NCI-H1417 (cell line): ENCODE measurements at regions not wholly inside any gene's neighbourhood (a gene's known extent, or its start where the extent isn't known, plus 50 kb on each side); places are given as distances from the start of the nearest gene placed in this dataset.
"Not testable (repeated sequence)": the region's sequence is repeated elsewhere in the genome, so short reads cannot be mapped to it uniquely, and the experiment has no call there.

Experiments used
- DNase-seq, 3 experiments: peaks; one replicate each; lab custom pipeline; 2025; lab: John Stamatoyannopoulos, UW

DNA sequence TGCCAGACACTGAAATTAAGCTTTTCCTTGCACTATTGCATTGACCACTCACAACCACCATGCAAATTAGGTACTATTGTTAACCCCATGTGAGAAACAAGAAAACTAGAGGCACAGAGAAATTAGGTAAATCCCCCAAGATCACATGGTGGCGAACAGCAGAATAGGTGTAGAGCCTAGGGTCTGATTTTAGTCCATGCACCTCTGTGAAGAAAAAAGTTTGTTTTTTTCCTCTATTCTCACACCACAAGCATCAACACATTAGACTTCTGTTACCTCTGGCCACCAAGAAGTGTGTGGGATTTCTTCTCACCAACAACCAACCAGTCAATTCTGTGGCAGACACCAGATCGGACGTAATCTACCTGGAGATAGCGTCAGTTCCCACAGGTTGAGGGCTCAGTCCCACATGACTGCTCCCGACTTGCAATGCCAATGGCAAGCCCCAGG is 391.9 kb downstream of the COG6 start:
- DNase-seq = no peak

- DNase-seq = no peak
These were observed 393.1 kb downstream of the COG6 start for GRCh38 chr13:40048551-40048950.

GRCh38 chr13:40052954-40053353 is 397.5 kb downstream of the COG6 start:
- DNase-seq = no peak

- DNase-seq = no peak
These were observed 397.9 kb downstream of the COG6 start for GRCh38 chr13:40053401-40053800.

DNA sequence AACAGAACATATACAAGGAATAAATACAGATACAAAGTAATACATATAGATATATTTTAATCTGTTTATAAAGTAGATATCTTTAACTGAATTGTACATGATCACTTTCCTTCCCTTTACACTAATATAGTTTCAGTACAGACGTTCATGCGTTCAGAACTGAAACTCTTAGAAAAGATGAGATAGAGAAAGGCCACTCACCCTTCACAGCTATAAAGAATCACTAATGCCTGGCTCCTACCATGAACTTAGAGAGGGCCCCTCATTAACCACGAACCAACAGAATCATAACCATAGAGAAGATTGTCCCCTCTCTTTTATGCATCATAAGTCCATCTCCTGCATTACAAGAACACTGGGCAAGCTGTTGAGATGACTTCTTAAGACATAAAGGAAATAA is 399.0 kb downstream of the COG6 start:
- DNase-seq = not testable (repeated sequence)

GRCh38 chr13:40056898-40057619 is 401.6 kb downstream of the COG6 start:
- DNase-seq = no peak

DNA sequence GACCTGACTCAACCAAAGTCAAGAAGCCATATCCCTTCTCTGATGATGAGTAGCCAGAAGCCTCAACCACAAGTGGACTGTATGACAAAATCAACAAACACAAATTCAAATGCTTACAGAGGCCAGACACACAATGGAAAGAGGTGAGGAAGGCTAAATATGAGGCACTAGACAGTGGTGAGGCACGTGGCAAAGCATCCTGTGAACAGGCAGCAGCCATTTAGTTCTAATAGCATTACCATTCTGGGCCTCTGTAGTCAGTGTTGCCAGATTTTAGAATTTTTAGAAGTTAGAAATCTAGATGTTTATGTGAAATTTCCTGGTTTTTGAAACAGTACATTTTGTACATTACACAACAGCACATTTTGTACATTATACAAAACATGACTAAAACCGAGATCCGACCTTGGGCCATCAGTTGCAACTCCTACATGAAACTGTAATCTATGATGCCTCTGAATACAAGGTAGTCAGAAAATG is 403.3 kb downstream of the COG6 start:
- no peak for DNase-seq

DNA sequence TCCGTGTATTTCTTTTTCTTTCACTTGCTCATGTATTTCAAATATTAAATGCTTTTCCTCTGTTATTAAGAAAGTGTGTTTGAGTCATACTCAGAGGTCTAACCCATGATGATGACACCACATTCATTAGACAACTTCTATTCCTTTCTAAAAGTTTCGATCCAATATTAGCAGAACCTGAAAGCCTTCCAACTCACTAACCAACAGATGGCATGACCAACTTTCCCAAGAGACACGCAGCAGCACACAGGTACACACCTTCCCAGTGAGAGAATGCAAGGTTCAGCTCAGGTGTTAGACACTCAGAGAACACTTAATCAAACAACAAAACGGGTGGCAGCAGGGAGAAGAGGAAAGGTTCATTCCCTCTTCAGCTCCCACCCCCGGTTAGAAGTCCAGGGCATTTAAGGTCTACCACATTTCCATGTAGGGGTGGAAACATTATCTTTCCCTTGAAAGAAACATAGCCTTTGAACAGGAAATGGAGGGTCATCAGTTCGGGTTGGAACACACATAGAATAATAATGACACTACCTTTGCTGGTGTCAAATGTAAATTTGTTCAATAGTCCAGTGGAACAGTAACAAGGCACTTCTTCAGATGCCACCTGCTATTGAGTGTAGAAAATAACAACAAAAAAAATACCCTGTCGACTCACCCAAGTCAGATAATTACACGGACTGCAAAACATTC is 404.2 kb downstream of the COG6 start:
- no peak for DNase-seq

DNA sequence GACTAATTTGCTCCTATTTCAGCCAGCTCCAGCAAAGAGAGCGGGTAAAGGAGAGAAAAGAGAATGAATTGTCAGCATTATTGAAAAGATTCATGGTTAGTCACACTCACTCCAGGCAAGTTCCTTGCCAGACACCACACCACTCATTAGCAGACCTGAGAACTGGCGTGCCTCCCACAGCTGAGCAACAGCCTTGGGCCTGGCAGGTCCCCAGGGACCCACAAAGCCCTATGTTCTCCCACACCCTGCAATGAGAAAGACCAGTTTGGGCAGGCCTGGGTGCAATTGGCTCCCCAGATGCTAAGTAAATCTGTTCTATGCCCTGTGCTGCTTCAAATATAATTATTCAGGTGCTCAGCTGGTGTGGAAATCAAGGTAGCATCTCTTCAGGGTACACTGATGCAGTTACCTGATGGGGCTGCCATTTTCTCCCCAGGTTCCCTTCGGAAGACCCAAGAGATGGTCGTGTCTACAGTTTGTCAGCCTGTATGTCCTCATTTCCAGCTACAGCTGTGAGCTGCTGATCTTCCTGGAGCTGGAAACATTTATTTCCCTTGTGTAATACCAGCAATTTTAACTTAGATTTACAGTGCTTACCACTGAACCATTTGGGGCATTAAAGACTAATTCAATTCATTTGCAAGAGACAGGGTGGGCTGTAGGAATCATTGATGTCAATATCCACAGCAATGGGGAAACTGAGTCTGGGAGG is 405.0 kb downstream of the COG6 start:
- peak in 2 of 3 experiments; percentile 13 for DNase-seq

DNA sequence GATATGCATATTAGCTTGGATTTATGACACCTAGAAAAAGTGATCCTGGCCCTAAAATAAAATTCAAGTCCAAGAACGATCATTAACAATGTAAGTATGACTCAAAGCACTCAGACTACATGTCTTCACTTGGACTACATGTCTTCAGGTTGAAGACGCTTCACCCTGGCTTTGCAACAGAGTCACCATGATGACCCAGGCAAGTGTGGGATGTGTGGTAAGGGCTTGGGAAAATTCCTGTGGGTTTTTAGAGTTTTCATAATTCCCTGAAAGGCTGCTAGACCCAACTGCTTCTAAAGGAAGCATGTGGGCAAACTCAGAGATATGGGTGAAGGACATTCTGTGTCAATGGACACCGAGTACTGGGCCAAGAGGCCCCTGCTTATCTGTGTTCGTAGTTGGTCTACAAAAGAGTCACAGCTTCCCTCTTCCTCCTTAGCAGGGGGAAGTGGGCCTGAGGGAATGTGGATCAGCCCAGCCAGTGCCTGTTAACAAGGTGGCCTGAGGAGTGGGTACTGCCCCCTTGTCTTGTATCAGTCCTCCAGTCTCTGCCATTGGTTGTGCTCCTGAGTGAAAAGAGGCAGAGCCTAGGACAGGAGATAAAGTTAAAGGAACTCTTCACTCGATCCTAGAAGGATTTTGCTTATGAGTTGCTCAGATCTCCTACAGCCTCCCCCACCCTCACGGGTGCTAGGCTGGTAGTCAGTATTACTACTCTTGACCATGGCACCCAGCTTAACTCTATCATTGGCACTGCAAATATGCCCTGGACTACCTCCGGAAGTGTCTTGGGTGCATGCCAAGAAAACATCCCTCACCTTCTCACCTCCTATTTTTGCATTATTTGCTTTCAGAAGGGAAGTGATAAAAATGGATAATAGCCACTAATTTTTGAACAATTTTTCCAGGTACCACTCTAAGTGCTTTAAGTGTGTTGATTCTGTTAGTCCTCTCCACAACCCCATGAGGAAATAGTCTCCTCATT is 406.3 kb downstream of the COG6 start:
- DNase-seq = peak in 1 of 3 experiments; percentile 5

DNA sequence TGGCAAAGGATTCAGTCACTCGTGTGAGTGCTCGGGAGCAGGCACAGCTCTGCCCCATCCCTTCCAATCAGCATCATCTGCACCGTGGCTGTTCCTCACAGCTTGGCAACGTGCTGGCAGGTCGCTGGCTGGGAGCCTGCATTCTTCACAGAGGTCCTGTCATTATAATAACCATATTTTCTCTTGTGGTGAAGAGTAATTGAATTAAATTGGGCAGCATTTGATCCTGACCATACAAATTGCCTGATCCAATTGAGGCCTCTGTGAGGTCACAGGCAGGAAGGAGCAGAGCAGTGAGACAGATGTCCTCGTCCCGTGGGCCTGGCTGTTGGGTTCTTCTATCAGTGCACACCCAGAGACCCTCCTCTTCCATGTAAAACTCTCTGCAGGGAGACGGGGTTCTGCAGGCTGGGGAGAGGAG is 407.8 kb downstream of the COG6 start:
- no peak for DNase-seq

- DNase-seq = no peak
These were observed 408.2 kb downstream of the COG6 start for GRCh38 chr13:40063703-40064102.

DNA sequence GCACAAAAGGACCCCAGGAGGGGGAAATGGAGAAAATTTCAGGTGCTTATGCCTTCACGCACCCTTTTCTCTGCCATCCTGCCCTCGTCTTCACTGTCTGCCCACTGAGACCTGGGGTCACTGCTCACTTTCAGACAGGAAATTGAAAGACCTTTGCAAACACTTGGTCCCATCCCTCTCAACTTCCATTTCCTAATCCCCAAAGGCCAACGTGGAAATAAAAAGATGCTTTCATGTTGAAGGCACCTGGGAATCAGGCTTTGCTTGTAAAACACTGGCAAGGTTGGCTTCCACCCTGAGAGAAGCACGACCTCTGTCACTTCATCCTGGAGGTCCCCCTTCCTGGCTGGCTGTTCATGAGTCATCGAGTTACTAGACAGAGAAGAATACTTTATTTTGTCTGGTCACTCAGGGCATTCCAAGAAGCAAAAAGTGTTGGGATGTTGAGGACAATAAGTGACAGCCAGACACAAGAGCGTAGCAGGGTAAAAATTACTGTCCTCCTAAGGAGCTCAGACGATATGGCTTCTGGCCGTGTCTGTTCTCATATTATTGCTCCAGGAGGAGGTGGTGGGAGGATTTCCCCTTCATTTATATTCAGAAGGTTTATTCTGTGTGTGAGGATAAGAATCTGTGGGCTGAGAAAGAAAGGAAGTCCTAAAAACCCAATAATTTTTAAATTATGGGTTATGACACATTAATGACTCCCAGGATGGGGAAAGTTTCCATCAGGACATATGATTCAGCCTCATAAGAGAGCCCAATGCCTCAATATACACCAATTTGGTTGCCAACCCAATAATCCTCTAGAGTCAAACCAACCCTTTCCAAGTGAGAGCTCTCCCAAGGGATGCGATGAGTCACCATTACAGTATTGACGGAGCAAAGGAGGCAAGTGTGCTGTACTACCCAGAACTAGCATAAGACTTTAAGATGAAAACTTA is 409.0 kb downstream of the COG6 start:
- DNase-seq = no peak

- peak in 2 of 3 experiments; percentile 64 to 65 for DNase-seq
These were observed 413.9 kb downstream of the COG6 start for GRCh38 chr13:40069173-40070044.

- peak in 1 of 3 experiments; percentile 5 for DNase-seq
These were observed 414.9 kb downstream of the COG6 start for GRCh38 chr13:40070357-40070756.

GRCh38 chr13:40072663-40073120 is 417.2 kb downstream of the COG6 start:
- no peak for DNase-seq

GRCh38 chr13:40074338-40074737 is 418.9 kb downstream of the COG6 start:
- no peak for DNase-seq

- DNase-seq = no peak
These were observed 419.8 kb downstream of the COG6 start for GRCh38 chr13:40075281-40075680.

DNA sequence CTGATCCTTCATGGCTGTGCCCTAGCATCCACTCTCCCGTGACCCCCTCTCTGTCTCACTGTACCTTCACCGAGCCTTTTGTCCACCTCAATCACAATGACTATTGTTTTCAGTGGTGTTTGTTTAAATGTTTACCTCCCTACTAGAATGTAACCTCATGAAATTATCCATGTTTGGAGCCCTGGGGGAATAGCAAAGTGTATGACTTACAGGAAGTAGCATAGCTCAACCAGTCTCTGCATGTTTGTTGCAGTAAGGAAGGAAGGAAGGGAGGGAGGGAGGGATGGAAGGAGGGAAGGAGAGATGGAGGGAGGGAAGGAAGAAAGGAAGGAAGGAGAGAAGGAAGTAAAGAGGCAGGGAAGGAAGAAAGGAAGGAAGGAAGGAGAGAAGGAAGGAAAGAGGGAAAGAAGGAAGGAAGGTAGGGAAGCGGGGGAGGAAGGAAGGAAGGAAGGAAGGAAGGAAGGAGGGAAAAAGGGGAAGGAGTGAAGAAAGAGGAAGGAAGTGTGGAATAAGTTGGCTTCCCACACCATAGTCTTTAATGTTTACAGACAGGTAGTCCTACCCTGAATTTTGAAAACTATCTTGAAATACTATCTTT is 421.4 kb downstream of the COG6 start:
- no peak for DNase-seq
